Suppressor macrophage treated with lipopolysaccharide for 1 hour (primary cell): ENCODE measurements at regions not wholly inside any gene's neighbourhood (a gene's known extent, or its start where the extent isn't known, plus 50 kb on each side); places are given as distances from the start of the nearest gene placed in this dataset.

Source experiments
- DNase-seq, 3 donors: peaks; one replicate each; pipeline ENCODE4 v3.0.0-alpha.2; 2020 to 2022

DNA sequence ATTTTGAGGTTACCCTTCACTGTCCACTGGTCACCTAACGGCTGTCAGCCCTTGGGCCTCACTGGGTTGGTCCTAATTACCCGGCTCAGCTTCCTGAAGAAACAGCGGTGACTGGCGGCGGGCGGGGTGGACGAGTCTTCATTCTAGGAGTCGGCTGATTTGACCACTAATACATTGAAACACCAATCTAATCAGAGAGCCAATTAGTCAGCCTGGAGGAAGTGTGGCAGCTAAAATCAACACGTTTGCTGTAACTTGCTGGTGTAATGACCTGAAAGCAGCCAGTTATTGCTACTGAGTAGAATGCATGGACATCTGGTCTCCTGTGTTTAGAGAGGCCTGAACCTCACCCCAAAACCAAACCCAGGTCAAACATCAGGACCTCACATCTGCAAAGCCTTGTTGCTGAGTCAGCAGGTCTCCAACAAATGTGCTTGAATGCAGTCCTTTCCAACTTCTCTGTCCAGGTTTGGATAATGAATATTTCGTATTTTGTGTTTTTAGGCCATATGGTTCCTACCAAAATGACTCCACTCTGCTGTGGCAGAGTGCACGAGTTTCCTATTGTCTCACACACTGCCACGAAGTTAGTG lies 496.4 kb downstream of the BRD1 start:
- no peak for DNase-seq

DNA sequence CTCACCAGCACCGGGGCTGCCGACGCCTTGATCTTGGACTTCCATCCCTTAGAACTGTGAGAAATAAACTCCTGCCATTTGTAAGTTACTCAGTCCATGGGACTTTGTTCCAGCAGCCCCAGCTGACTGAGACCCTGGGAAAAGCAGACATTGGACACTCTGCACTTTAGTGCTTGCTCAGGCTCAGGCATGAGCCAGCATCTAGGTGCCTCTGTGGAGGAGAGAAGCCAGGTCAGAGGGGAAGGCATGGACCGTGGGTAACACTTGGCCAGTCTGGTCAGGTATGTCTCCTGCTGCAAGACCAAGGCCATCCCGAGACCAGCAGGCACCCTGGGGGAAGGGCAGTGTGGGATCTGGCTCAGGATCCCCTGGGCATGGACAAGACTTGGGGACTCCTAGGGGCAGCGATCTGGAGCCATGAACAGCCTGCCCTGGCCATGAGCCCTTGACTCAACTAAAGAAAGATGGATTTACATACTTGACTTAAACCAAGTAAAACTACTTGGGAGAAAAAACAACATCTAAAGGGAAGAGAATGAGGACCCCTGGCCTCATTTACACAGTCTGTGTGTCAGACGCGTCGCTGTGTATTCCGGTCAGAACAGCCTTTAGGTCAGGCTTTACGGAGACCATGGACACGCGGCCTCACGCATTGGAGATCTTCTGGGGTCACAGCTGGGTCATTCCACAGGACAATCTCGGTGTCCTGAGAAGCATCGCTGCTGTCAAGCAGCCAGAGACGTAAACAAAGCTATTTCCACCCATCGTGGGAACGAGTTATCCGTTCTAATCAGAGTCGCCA lies 497.1 kb downstream of the BRD1 start:
- no peak for DNase-seq

DNA sequence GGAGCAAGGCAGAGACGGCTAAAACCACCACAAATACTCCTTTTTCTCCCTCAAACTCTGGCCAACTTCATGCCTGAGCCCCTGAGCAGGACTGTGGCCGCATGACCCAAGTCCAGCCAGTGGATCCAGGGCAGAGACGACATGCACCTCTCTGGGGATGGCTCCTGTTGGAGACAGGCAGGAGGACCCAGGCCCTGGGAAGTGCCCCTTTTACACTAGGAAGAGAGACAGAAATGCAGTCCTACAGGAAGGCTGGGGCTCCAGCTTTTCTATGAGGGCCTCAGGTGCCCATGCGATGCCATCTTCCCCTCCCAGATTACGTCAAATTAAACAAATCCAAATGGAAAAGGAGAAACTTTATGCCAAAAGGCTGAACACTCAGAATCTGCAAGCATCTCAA lies 498.0 kb downstream of the BRD1 start:
- no peak for DNase-seq

DNA sequence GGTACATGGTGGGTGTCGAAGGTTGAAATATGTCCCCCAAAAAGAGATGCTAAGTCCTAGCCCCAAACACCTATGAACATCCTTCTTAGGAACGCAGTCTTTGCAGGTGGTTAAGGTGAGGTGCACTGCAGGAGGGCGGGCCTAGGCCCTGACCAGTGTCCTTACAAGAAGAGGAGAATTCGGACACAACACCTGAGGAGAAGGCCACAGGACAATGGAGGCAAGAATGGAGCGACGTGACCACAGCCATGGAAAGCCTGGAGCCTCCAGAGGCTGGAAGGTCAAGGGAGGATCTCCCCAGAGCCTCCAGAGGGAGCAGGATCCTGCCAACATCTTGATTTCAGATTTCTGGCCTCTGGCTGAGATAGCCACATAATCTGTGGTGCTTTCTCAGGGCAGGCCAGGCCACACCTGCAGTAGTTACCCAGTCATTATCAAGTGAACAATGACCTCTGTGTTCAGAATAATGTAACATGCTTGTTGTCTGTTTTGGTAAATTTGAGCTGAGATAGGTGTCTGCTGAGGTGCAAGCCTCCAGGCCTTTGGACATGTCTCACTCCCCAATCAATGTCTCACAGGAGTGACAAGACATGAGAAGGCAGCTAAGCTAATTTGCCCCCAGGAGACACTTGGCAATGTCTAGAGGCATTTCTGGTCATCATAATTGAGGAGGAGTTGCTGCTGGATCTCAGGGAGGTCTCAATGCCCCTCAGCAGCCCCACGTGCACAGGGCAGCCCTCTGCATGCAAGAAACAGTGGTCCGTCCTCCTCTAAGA lies 498.9 kb downstream of the BRD1 start:
- no peak for DNase-seq

DNA sequence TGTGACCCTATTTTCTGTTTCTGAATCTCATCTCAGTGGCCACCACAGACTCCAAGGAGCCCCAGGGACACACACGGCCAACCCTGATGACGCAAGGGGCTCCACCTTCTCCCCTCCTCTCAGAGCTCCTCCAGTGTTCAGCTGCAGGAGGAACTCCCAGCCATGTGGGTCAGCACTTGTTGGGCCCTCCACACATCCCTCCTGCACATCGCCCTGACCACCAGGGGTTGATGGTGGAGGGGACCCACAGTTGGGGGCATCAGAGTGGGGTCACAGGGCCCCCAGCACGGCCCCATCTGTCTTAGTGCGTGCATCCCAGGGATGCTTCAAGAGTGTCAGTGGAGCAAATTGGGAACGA lies 499.6 kb downstream of the BRD1 start:
- no peak for DNase-seq

DNA sequence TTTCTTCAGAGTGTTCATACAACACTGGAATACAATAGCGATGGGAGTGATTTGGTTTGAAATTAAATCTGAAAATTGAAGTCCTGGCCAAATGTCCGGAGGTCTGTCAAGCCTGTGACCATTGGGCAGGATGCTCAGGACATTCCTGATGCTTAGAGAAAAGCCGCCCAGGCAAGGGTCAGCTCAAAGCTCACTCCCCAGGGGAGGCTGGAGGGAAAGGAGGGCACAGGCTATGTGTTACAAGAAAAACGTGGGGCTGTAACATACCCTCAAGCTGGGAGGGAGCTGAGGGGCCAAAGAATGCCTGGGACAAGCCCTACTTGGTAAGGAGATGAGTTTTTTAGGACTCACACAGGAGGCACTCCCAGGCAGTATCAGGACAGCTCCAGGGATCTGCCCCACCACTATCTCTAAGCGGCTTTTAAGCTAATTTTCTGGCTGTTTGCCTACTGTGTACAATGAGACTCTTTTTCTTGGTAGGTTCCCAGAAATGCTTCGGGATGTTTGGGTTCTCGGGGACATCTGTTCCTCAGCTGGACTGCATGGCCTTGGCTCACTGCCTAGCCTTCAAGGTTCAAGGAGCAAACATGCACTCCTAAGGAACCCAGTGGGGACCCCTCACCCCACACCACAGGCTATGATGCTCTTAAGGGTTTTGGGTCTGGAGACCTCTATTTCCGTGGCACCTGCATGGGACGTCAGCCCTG lies 500.1 kb downstream of the BRD1 start:
- no peak for DNase-seq

DNA sequence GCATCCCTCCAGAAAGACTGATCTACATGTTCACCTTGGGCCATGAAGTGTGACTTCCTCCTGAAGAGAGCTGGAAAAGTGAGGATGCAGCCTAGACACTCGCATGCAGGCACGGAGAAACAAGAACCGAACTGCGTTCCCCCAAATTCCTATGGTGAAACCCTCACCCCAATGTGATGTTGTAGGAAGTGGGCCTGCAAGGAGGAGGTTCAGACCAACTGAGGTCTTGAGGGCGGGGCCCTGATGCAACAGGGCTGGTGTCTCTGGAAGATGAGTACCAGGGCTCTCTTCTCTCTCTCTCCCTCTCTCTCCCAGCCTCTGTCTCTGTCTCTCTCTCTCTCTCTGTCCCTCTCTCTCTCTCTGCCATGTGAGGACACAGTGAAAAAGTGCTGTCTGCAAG lies 501.1 kb downstream of the BRD1 start:
- DNase-seq = no peak

DNA sequence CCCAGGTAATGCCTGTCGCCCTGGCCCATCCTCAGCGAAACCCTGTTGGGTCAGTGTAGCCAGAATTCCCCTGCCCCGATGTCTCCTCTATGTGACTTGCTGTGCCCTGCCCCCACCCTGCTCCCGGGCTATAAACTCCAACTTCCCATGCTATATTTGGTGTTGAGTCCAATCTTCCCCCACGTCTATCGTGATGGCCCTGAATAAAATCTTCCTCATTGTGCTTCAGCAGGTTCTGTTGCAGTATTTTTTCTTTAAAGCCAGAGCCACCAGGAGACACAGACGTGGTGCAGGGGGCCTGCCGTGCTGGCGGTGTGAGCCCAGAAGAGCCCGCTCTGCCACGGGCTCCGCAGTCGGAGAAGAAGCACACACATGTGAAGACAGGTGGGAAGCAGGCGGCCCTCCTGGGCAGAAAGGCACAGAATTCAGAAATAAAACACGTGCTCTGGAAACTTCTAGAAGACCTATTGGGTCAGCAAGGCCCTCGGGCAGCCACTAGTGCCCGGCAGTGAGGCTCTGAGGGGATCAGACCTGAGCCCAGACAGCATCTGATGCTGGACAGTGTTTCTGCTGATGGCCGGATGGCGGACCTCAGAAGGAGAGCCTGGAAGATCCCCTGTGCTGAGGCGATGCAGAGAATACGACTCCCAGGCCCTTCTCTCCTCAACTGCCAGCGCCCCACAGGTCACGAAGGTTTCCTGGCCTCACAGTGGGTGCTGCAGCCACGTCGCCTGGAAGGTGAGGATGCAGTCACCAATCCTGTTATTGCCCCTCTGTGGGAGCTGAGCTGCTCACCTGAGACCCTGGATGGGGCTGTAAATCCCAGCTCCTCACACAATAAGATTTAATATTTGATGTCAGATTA lies 501.9 kb downstream of the BRD1 start:
- no peak for DNase-seq

DNA sequence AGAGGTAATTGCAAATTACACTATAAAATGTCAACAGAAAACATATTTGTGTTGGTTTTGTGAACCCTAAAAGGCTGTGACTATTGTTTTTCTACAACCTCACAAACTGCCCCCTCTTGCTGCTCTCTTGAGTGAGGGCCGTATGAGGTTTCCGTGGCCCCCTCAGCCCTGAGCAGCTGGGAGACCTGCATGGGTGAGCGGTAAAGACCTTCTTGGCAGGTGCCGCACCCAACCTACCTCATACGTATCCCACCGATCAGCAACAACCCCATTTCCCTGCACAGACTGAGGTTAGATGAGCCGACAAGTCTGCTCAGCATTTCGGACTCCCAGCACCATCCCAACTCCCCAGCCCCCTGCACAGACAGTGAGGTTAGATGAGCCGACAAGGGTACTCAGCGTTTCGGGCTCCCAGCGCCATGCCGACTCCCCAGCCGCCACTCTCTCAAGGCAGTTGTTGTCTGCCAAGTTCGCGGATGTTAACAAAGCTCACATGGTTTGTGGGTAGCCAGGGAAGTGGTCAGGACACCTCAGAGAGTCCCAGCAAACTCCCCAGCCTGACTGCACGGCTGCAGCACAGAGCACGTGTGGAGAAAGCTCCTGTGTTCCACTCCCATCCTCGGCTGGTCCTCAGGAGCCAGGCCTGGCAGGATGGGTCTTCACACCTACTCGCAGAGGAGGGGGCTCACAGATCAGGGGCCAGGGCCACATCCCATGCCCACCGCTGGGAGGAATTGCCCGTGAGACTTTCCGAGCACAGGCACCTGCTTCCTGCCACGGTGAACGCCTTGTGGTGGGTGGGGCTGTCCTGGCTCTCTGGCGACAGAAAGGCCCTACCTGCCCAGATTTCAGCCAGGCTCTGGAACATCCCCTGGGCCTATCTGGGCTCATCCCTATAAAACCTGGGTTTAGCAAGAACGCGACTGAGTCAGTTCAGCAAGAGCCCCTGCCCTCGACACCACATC lies 502.9 kb downstream of the BRD1 start:
- no peak for DNase-seq

- no peak for DNase-seq
These were observed 503.8 kb downstream of the BRD1 start for GRCh38 chr22:49323751-49324415.

DNA sequence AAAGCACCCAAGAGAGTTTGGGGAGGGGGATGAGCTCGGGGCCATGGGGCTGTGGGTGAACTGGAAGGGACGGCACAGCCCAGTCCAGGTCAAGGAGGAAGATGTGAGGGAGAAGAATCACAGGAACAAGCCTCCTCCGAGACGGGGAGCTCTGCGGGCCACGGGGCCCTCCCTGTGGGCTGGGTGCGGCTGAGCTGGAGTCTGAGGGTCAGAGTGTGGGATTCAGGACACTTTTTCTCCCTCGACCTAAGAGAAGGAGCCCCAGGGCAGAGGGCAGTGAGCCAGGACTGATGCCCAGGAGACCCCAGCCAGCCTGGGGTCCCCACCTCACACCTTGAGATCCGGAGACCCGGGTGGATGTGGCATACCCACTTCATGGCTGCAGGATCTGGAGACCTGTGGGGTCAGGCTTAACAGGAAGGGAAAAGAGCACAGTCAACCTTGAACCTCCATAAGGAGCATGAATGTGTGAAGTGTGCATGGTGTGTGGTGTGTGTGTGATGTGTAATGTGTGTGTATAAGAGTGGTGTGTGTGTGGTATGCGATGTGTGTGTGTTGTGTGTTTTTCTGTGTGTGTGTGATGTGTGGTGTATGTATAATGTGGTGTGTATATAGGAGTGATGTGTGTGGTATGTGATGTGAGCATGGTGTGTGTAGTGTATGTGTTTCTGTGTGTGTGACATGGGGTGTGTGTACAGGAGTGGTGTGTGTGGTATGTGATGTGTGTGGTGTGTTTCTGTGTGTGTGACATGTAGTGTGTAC lies 504.6 kb downstream of the BRD1 start:
- DNase-seq = no peak

DNA sequence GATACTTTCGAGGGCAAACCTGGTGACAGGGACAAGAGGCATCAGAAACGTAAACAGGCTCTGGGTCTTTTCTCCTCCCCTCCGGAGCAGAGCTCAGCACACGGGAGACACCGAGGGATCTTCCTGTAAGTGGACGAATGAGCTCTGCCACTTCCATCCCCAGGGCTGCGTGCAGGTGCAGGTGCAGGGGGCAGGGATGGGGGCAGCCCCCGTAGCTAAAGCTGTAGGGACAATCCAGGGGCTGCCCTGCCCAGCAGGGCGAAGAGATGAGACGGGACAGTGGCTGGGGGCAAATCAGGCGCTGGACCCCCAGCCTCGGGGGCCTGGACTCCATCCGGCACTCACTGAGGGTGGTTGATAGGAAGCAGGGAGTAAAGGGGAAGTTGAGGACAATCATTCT lies 505.4 kb downstream of the BRD1 start:
- DNase-seq = no peak

DNA sequence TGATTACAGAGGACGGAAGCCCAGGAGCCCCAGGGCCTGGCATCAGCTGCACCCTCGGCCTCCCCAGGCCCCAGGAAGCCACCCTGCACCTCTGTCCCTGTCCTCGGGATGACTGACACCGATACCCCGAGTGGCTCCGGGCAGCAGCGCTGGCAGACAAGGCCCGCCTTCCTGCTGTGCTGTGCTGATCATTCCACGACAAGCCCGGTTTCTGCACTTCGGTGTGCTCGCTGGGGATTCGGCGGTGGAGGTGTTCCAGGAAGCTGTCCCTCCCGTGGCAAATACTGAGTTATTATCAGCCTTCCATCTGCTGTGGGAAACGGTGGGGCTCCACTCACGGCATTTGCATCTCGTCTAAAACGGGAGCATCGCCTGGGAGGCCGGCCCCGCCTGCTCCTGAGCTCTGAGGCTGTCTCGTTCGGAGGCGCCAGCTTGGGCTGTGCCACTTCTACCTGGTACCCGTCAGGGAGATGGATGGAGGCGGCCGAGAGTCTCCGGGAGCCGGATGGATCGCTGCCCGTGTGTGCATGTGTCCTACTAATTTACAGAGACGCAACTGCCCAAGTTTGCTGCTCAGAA lies 506.1 kb downstream of the BRD1 start:
- no peak for DNase-seq

GRCh38 chr22:49320714-49321476 lies 506.8 kb downstream of the BRD1 start:
- no peak for DNase-seq

DNA sequence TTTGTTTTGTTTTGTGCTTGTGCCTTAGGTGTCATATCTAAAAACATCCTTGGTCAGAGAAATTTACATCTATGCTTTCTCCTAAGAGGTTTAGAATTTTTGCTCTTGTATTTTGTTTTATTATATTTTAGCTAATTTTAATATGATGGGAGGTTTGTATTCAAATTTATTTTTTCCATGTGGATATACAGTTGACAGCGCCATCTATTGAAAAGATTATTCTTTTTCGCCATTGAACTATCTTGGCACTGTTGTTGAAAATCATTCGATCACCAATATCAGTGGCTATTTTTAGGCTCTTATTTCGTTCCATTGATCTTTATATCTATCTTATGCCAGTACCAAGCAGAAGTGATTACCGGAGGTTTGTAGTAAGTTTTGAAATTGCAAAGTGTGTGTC lies 510.3 kb downstream of the BRD1 start:
- DNase-seq = no peak

- no peak for DNase-seq
These were observed 515.1 kb downstream of the BRD1 start for GRCh38 chr22:49312601-49313000.

DNA sequence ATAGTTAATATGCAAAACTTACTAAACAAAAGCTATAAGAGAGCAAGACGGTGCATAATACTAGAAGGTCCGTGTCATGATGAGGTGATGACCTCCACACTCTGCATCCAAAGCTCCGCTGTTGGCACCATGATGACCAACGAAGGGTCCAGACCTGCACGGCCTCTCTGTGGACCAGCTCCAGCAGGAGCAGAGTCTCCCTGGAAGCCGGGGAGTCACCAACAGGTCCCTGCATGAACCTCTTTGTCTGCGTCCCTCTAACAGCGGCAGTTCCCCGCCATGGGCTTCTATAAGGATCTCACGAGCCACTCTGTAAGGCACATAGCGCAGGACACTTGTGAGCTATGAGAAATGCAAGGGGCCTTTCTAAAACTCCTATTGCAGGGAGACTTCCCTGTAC lies 517.3 kb downstream of the BRD1 start:
- no peak for DNase-seq

DNA sequence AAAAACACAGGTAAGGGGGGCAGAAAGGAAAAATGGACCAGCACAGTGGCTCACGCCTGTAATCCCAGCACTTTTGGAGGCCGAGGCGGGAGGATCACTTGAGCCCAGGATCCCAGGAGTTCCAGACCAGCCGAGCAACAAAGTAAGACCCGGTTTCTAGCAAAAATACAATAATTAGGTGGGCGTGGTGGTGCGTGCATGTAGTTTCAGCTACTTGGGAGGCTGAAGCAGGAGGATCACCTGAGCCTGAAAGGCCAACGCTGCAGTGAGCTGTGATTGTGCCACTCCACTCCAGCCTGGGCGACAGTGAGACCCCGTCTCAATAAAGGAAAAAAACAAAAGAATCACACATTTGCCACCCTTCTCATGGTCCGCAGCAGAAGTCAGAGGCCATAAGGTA lies 519.4 kb downstream of the BRD1 start:
- DNase-seq = no peak

- DNase-seq = no peak
These were observed 519.8 kb downstream of the BRD1 start for GRCh38 chr22:49307870-49308269.
